H1 (cell line): ENCODE measurements at regions not wholly inside any gene's neighbourhood (a gene's known extent, or its start where the extent isn't known, plus 50 kb on each side); places are given as distances from the start of the nearest gene placed in this dataset.

Experiments used
- CHD1 ChIP-seq: IDR thresholded peaks from 2 replicates; pipeline ENCODE4 v1.6.1; 2012; ENCODE audit warnings: low read depth, low read length, improper control_type of control experiment
- CTBP2 ChIP-seq: IDR thresholded peaks from 2 replicates; pipeline ENCODE4 v1.7.0; 2011; ENCODE audit warnings: borderline replicate concordance, mild to moderate bottlenecking, moderate library complexity, mixed read lengths, low read length; ENCODE audit not compliant: insufficient read depth, insufficient read length
- KDM1A ChIP-seq: fragments of 200-600, 300-600 bp; sonication (generic); IDR thresholded peaks from 2 replicates; pipeline ENCODE4 v1.7.1; 2016; ENCODE audit warnings: mild to moderate bottlenecking, low read length, borderline replicate concordance
- USF2 ChIP-seq: IDR thresholded peaks from 2 replicates; pipeline ENCODE4 v1.6.1; 2011; ENCODE audit warnings: low read length, improper control_type of control experiment
- ZNF274 ChIP-seq: IDR thresholded peaks from 2 replicates; pipeline ENCODE4 v1.7.0; 2012; ENCODE audit warnings: low read length, borderline replicate concordance; ENCODE audit errors: extremely low read depth

GRCh38 chrX:128759177-128759576, 707.0 kb upstream of the ACTRT1 start (continued):
- TF ChIP-seq ZNF274 (no peak), USF2 (no peak), CTBP2 (no peak), CHD1 (no peak), KDM1A (no peak)
